HG03196 (cell line): ENCODE measurements at regions not wholly inside any gene's neighbourhood (a gene's known extent, or its start where the extent isn't known, plus 50 kb on each side); places are given as distances from the start of the nearest gene placed in this dataset.

Experiments
- ATAC-seq: cut with Tn5 transposase; IDR thresholded peaks from one replicate; pipeline ENCODE4 v1.9.1; 2021; ENCODE audit not compliant: unreplicated experiment

- ATAC-seq: no peak
Observed at GRCh38 chr6:139547122-139547776, 172.8 kb upstream of the CITED2 start.

GRCh38 chr6:139546106-139546472, 171.6 kb upstream of the CITED2 start:
- ATAC-seq: no peak

- ATAC-seq: no peak
Observed at GRCh38 chr6:139545206-139546105, 171.0 kb upstream of the CITED2 start.

- no peak for ATAC-seq
Observed at GRCh38 chr6:139544701-139545057, 170.2 kb upstream of the CITED2 start.

GRCh38 chr6:139542351-139542750, 167.9 kb upstream of the CITED2 start:
- no peak for ATAC-seq

GRCh38 chr6:139540894-139541293, 166.4 kb upstream of the CITED2 start:
- no peak for ATAC-seq

GRCh38 chr6:139540276-139540675, 165.8 kb upstream of the CITED2 start:
- peak; percentile 75 for ATAC-seq

GRCh38 chr6:139539852-139540251, 165.4 kb upstream of the CITED2 start:
- peak; percentile 16 for ATAC-seq

GRCh38 chr6:139538366-139538765, 163.9 kb upstream of the CITED2 start:
- ATAC-seq: no peak

GRCh38 chr6:139536751-139537617, 162.5 kb upstream of the CITED2 start:
- no peak for ATAC-seq

- no peak for ATAC-seq
Observed at GRCh38 chr6:139534472-139535115, 160.1 kb upstream of the CITED2 start.

GRCh38 chr6:139533573-139534471, 159.4 kb upstream of the CITED2 start:
- ATAC-seq: no peak

GRCh38 chr6:139533171-139533570, 158.7 kb upstream of the CITED2 start:
- no peak for ATAC-seq

GRCh38 chr6:139531148-139532115, 157.0 kb upstream of the CITED2 start:
- no peak for ATAC-seq

- ATAC-seq: no peak
Observed at GRCh38 chr6:139530561-139530960, 156.1 kb upstream of the CITED2 start.

GRCh38 chr6:139529420-139529819, 155.0 kb upstream of the CITED2 start:
- ATAC-seq: no peak

GRCh38 chr6:139528471-139528870, 154.0 kb upstream of the CITED2 start:
- no peak for ATAC-seq

GRCh38 chr6:139525415-139525814, 151.0 kb upstream of the CITED2 start:
- ATAC-seq: no peak

GRCh38 chr6:139523986-139524385, 149.5 kb upstream of the CITED2 start:
- ATAC-seq: no peak
